OCI-LY3 (cell line): ENCODE measurements at regions not wholly inside any gene's neighbourhood (a gene's known extent, or its start where the extent isn't known, plus 50 kb on each side); places are given as distances from the start of the nearest gene placed in this dataset.
"Not testable (repeated sequence)": the region's sequence is repeated elsewhere in the genome, so short reads cannot be mapped to it uniquely, and the experiment has no call there.

Experiments used
- H2AFZ ChIP-seq: fragments of 200-600, 300-600 bp; shearing (Covaris generic); 2 replicates; pipeline ENCODE4 v1.6.0; 2014; ENCODE audit warnings: antibody characterized with exemption, low read depth, low read length
- H3K27ac ChIP-seq: fragments of 200-600, 300-600 bp; sonication (generic); 2 replicates; pipeline ENCODE4 v1.5.1; 2014; ENCODE audit warnings: mild to moderate bottlenecking, low read length, moderate library complexity, mixed read lengths
- H3K27me3 ChIP-seq: fragments of 200-600, 300-600 bp; sonication (generic); 2 replicates; pipeline ENCODE4 v1.6.1; 2014; ENCODE audit warnings: low read depth, low read length, mixed read lengths
- H3K36me3 ChIP-seq: fragments of 200-600, 300-600 bp; sonication (generic); replicated peaks from 2 replicates; pipeline ENCODE3; 2014; ENCODE audit warnings: low read depth, low read length, mixed read lengths
- H3K4me1 ChIP-seq: fragments of 300-600, 200-600 bp; sonication (generic); 2 replicates; pipeline ENCODE4 v1.6.1; 2014; ENCODE audit warnings: low read length, mixed read lengths
- H3K4me2 ChIP-seq: fragments of 200-600, 300-600 bp; sonication (generic); 2 replicates; pipeline ENCODE4 v1.6.1; 2014; ENCODE audit warnings: low read length, mixed read lengths
- H3K4me3 ChIP-seq: fragments of 300-600, 200-600 bp; sonication (generic); 2 replicates; pipeline ENCODE4 v1.5.1; 2014; ENCODE audit warnings: antibody characterized with exemption, mild to moderate bottlenecking, low read length, moderate library complexity
- H3K79me2 ChIP-seq: fragments of 300-600, 200-600 bp; shearing (Covaris generic); 2 replicates; pipeline ENCODE4 v1.6.1; 2014; ENCODE audit warnings: mild to moderate bottlenecking, low read length, mixed read lengths
- H3K9ac ChIP-seq: fragments of 300-600, 200-600 bp; shearing (Covaris generic); 2 replicates; pipeline ENCODE4 v1.6.0; 2014; ENCODE audit warnings: mild to moderate bottlenecking, low read length, moderate library complexity
- H3K9me3 ChIP-seq: fragments of 200-600, 300-600 bp; shearing (Covaris generic); 2 replicates; pipeline ENCODE4 v1.6.1; 2014; ENCODE audit warnings: low read length, mixed read lengths; ENCODE audit not compliant: insufficient read depth
- H4K20me1 ChIP-seq: fragments of 200-600, 300-600 bp; sonication (generic); 2 replicates; pipeline ENCODE4 v1.6.1; 2016; ENCODE audit warnings: low read length, mixed read lengths; ENCODE audit not compliant: insufficient read depth
- EZH2phosphoT487 ChIP-seq: fragments of 200-600 bp; shearing (Covaris generic); IDR thresholded peaks from 2 replicates; pipeline ENCODE4 v1.6.1; 2018; ENCODE audit warnings: antibody characterized with exemption, mixed run types, low read depth
- TF ChIP-seq, protein P1 (sequence below): fragments of 200-600, 300-600 bp; sonication (generic); IDR thresholded peaks from 2 replicates; pipeline ENCODE4 v1.5.1; 2014; ENCODE audit warnings: antibody characterized with exemption, low read length, low read depth

DNA sequence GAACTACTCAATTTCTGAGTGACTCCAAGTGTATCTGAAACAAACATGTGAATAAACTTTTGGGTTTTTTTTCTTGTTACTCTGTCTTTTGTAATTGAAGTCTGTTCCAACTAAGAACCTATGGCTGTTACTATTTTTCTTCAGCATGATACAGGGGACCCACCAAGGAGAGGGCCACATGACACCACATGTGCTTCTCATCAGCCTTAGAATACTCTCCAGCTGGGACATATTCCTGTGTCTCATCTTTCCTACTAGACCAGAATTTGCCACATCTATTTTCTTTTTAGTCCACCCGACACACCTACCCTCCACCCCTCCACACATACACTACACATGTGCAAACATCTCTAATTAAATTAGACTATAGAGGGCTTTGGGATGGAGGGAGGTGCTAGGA lies 191.7 kb upstream of the NDUFV2 start:
- Histone ChIP-seq H3K36me3 (no peaks in the 10 kb centered on the region), H3K4me3 (peak overlapping the region; percentile 32), H3K9ac (no peak overlapping the region), H2AFZ (peak overlapping the region; percentile 55), H3K9me3 (no peaks in the 10 kb centered on the region), H3K4me1 (peaks cover 8% of the 10 kb centered on the region; the same call in 1 of the 2 replicates), H3K27ac (no peak overlapping the region), H3K27me3 (no peaks in the 10 kb centered on the region), H4K20me1 (no peaks in the 10 kb centered on the region), H3K4me2 (peak overlapping the region; percentile 42), H3K79me2 (no peaks in the 10 kb centered on the region)
- TF ChIP-seq EZH2phosphoT487 = no peak
- TF ChIP-seq, protein P1, sequence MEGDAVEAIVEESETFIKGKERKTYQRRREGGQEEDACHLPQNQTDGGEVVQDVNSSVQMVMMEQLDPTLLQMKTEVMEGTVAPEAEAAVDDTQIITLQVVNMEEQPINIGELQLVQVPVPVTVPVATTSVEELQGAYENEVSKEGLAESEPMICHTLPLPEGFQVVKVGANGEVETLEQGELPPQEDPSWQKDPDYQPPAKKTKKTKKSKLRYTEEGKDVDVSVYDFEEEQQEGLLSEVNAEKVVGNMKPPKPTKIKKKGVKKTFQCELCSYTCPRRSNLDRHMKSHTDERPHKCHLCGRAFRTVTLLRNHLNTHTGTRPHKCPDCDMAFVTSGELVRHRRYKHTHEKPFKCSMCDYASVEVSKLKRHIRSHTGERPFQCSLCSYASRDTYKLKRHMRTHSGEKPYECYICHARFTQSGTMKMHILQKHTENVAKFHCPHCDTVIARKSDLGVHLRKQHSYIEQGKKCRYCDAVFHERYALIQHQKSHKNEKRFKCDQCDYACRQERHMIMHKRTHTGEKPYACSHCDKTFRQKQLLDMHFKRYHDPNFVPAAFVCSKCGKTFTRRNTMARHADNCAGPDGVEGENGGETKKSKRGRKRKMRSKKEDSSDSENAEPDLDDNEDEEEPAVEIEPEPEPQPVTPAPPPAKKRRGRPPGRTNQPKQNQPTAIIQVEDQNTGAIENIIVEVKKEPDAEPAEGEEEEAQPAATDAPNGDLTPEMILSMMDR = no peak

DNA sequence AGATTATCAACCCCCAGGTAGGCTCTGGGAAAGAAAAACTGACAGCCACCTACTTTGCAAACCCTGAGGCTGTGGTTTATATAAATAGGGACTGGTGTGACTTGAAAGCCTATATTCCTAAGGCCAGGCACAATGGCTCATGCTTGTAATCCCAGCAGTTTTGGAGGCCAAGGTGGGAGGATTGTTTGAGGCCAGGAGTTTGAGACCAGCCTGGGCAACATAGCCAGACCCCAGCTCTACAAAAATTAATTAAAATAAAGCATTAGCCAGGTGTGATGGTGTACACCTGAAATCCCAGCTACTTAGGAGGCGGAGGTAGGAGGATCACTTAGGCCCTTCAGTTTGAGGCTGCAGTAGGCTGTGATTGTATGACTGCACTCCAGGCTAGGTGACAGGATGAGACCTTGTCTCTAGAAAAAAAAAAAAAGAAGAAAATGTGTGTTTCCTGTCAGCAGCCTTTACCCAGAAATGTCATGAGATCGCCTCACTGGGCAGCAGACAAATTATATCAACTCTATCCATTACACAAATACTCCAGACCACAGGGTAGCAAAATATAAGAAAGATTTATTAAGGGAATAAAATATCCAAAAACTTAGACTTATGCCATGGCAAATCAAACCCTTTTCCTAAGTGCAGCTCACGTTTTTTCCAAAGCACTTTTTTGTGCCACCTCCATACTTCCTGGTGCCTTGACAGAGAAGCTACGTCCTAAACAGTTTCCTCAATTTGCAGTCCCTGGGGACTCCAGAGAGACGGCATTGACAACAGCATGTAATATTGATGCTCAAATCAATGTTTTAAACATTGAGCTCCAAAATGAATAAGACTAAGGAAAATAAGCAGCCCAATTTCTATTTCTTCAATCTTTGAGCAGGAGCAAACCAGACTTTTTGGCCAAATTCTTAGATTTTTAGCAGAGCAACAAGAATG lies 190.8 kb upstream of the NDUFV2 start:
- Histone ChIP-seq H3K9ac (no peak overlapping the region), H2AFZ (peak overlapping the region; percentile 93), H3K79me2 (no peaks in the 10 kb centered on the region), H3K27ac (no peak overlapping the region), H3K4me1 (peaks cover 8% of the 10 kb centered on the region; the same call in 1 of the 2 replicates), H3K4me3 (no peak overlapping the region), H3K27me3 (no peaks in the 10 kb centered on the region), H4K20me1 (no peaks in the 10 kb centered on the region), H3K36me3 (no peaks in the 10 kb centered on the region), H3K4me2 (peak overlapping the region; percentile 35), H3K9me3 (no peaks in the 10 kb centered on the region)
- TF ChIP-seq, protein P1 = no peak
- TF ChIP-seq EZH2phosphoT487 = no peak

DNA sequence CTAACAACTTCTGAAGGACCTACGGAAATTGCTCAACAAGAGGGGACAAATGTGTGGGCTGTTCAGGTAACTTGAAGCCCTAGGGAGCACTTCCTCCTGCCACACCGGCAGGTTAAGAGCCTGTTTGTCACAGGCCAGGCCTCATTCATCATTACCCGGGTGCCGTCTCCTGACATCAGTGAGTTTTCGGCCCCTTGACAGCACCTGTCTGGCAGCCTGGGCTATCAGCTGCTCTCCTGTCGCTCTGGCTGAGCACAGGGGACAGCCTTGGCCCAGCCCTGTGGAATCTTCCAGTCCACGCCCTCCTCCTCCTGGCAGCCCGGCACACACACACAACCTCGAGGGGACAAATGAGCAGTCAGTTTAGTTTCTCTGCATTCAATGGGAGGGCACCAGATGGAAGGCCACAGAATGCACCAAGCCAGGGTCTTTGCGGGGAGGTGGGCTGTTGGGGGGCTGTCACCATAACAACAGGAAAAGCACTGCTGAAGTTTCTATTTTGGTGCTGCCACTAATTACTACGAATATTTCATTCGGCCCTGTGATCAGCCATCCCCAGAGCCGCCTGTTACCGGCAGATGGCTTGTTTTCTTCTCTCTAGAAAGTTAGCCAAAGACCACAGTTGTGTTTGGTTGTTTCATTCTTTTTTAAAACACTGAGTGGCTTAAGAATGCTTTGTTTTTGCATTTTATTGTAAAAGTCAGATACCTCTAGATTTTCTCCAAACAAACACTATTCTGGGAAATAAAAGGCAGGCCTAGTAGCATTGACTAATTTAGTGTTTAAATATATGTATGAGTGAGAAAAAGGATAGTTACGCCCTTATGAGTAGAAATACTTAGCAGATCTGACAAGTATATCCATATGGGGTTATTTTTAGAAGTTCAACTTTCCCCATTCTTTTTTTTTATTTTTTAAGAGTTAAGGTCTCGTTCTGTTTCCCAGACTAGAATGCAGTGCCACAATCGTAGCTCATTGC lies 189.9 kb upstream of the NDUFV2 start:
- Histone ChIP-seq H3K9ac (no peak overlapping the region), H3K4me2 (peak overlapping the region; percentile 35), H3K79me2 (no peaks in the 10 kb centered on the region), H4K20me1 (no peaks in the 10 kb centered on the region), H3K27me3 (no peaks in the 10 kb centered on the region), H3K4me3 (no peak overlapping the region), H2AFZ (peak overlapping the region; percentile 93), H3K9me3 (no peaks in the 10 kb centered on the region), H3K36me3 (no peaks in the 10 kb centered on the region), H3K27ac (no peak overlapping the region), H3K4me1 (peaks cover 8% of the 10 kb centered on the region; the same call in 1 of the 2 replicates)
- TF ChIP-seq EZH2phosphoT487 = no peak
- TF ChIP-seq, protein P1 = no peak

DNA sequence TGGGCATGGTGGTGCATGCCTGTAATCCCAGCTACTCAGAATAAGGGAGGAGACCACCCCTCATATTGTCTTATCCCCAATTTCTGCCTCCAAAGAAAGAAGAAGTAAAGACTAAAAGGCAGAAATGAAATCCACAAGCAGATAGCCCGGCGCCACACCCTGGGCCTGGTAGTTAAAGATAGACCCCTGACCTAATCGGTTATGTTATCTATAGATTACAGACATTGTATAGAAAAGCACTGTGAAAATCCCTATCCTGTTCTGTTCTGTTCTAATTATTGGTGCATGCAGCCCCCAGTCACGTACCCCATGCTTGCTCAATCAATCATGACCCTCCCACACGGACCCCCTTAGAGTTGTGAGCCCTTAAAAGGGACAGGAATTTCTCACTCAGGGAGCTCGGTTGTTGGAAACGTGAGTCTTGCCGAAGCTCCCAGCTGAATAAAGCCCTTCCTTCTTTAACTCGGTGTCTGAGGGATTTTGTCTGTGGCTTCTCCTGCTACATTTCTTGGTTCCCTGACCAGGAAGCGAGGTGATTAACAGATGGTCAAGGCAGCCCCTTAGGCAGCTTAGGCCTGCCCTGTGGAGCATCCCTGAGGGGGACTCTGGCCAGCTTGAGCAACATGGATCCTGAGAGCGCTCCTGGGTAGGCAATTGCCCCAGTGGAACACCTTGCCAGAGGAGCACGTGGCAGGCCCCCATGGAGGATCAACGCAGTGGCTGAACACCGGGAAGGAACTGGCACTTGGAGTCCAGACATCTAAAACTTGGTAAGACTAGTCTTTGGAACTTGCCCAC lies 188.7 kb upstream of the NDUFV2 start:
- not testable (repeated sequence) for H3K79me2 ChIP-seq, H3K4me2 ChIP-seq, H3K27me3 ChIP-seq, H3K36me3 ChIP-seq, H3K4me1 ChIP-seq, H4K20me1 ChIP-seq, H2AFZ ChIP-seq, H3K9me3 ChIP-seq, H3K27ac ChIP-seq, H3K9ac ChIP-seq, H3K4me3 ChIP-seq

DNA sequence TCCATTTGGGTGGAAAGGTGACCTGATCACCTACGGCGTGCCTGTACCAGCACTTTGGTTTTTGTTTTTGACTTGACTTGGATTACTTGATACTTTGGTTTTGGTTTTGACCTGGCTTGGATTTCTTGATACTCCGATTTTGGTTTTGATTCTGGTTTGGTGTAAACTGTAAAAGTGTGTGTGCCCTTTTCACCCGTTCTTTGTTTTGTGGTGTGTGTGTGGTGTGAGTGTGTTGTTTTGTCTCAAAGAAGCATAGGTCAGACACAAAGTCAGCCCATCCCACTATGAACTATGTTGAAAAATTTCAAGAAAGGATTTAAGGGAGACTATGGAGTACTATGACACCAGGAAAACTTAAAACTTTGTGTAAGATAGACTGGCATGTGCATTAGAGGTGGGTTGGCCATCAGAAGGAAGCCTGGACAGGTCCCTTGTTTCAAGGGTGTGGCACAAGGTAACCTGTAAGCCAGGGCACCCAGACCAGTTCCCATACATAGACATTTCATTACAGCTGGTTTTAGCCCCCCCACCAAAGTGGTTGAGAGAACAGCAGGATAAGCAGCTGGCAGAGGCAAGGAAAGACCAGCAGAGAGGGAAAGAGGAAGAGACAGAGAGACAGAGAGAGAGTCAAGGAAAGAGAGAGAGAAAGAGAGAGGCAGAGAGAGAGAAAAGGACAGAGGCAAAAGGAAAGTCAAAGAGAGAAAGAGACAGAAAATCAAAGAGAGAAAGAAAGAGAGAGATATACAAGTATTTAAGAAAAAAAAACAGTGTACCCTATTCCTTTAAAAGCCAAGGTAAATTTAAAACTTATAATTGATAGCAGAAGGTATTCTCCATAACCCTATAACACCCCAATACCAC lies 187.9 kb upstream of the NDUFV2 start:
- H3K9ac ChIP-seq, H3K27ac ChIP-seq, H3K4me2 ChIP-seq, H3K9me3 ChIP-seq, H3K27me3 ChIP-seq, H3K4me1 ChIP-seq, H2AFZ ChIP-seq, H3K4me3 ChIP-seq, H3K79me2 ChIP-seq, H4K20me1 ChIP-seq, H3K36me3 ChIP-seq: not testable (repeated sequence)
